WERI-Rb-1 (cell line): ENCODE measurements at regions not wholly inside any gene's neighbourhood (a gene's known extent, or its start where the extent isn't known, plus 50 kb on each side); places are given as distances from the start of the nearest gene placed in this dataset.

Experiments
- DNase-seq: peaks from one replicate; pipeline ENCODE4 v3.0.0-alpha.2; 2020
- H3K27ac ChIP-seq: fragments of 250-450 bp; sonication (Bioruptor Pico); 2 replicates; pipeline ENCODE4 v1.5.1; 2020; ENCODE audit warnings: mild to moderate bottlenecking, moderate library complexity
- H3K27me3 ChIP-seq: fragments of 250-450 bp; sonication (Bioruptor Pico); 2 replicates; pipeline ENCODE4 v1.5.1; 2021; ENCODE audit warnings: mild to moderate bottlenecking, low read depth, moderate library complexity; ENCODE audit not compliant: insufficient read depth, severe bottlenecking
- H3K36me3 ChIP-seq: fragments of 250-450 bp; sonication (Bioruptor Pico); 2 replicates; pipeline ENCODE4 v1.5.1; 2020; ENCODE audit warnings: mild to moderate bottlenecking, moderate library complexity
- H3K4me3 ChIP-seq: 2 replicates; pipeline ENCODE4 v1.5.1; 2011; ENCODE audit warnings: low read depth, mild to moderate bottlenecking, control low read depth, low read length
- H3K9me3 ChIP-seq: fragments of 250-450 bp; sonication (Bioruptor Pico); 2 replicates; pipeline ENCODE4 v1.5.1; 2021; ENCODE audit warnings: mild to moderate bottlenecking, moderate library complexity; ENCODE audit not compliant: severe bottlenecking
- TF ChIP-seq, protein P1 (sequence below): IDR thresholded peaks from 2 replicates; pipeline ENCODE4 v1.5.1; 2011; ENCODE audit warnings: low read depth, mild to moderate bottlenecking, control low read depth, inconsistent platforms, low read length

DNA sequence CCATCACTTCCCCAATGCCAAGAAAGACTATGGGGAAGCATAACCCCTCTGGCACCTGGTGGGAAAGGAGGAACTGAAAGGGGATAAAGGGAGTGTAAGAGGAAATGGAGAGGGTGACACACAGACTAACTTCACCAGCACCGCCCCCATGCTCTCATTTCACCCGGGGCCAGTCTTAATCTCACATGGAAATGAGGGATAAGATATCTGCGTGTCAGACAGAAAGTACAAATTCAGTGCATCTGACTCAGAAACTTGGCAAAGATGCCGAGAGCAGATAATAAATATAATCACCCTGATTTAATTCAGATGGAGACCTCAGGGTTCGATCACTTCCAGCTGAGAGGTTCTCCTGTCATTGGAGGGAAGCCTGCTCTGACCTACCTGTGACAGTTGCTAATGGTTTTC is 191.6 kb downstream of the DUSP6 start:
- Histone ChIP-seq H3K27ac (no peak overlapping the region), H3K9me3 (no peaks in the 10 kb centered on the region), H3K4me3 (no peak overlapping the region), H3K27me3 (no peaks in the 10 kb centered on the region), H3K36me3 (no peaks in the 10 kb centered on the region)
- no peak for DNase-seq
- TF ChIP-seq, protein P1, sequence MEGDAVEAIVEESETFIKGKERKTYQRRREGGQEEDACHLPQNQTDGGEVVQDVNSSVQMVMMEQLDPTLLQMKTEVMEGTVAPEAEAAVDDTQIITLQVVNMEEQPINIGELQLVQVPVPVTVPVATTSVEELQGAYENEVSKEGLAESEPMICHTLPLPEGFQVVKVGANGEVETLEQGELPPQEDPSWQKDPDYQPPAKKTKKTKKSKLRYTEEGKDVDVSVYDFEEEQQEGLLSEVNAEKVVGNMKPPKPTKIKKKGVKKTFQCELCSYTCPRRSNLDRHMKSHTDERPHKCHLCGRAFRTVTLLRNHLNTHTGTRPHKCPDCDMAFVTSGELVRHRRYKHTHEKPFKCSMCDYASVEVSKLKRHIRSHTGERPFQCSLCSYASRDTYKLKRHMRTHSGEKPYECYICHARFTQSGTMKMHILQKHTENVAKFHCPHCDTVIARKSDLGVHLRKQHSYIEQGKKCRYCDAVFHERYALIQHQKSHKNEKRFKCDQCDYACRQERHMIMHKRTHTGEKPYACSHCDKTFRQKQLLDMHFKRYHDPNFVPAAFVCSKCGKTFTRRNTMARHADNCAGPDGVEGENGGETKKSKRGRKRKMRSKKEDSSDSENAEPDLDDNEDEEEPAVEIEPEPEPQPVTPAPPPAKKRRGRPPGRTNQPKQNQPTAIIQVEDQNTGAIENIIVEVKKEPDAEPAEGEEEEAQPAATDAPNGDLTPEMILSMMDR: no peak

DNA sequence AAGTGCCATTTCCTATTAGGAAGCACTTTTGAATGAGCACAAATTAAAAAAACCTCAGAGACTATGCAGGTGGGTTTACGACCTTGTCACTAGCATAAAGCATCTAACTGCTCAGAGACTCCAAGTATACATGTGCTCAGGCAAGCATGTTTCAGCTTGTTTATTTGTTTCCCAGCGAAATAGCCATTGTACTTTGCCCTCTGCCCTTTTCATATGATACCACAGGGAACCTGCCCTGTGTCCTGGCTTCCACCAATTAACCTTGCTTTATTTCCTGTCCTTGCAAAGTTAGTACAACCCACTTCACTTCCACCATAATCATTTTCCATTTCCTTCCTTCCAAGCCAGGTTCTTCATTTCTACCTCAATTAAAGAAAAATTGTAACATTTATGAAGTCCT is 194.9 kb downstream of the DUSP6 start:
- Histone ChIP-seq H3K36me3 (no peaks in the 10 kb centered on the region), H3K27me3 (no peaks in the 10 kb centered on the region), H3K9me3 (no peaks in the 10 kb centered on the region), H3K27ac (no peak overlapping the region), H3K4me3 (no peak overlapping the region)
- TF ChIP-seq, protein P1: no peak
- DNase-seq: no peak

DNA sequence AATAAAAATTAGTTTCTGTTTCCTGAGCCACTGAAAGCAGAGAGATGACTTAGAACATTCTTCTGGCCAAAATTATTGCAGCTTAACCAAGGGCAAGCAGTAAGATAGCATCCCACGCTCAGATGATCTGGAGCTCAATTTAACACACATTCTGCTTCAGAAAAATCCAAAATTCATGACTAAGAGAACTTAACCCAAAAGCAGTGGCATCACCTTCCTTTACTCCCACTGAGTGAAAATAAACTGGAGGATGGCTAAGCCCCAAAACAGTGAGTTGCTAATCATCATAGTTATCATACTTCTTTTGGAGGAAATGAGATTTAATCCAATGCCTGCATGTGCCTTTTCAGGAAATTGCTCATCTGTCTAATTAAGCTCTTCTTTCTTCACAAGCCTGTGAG is 195.4 kb downstream of the DUSP6 start:
- DNase-seq: no peak
- H3K27me3 ChIP-seq: no peaks in the 10 kb centered on the region
- TF ChIP-seq, protein P1: no peak
- no peak overlapping the region for H3K27ac ChIP-seq
- H3K9me3 ChIP-seq: no peaks in the 10 kb centered on the region
- no peaks in the 10 kb centered on the region for H3K36me3 ChIP-seq
- no peak overlapping the region for H3K4me3 ChIP-seq

DNA sequence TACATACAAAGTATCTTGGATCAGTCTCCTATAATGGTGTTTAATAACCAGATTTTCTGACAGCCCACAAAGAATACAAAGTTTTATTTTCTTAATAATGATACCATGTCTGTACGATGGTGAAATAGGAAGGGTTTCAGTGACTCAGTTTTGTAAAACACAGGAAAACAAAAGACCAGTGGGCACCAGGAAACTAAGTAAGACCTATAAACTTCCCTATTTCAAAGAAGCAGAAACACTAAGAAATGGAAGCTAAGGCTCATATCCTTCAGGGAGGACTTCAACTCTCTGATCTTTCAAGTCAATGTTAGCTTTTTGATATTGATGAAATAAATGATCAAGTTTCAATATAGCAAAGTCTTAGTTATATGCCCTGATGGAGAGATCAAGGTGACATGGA is 196.0 kb downstream of the DUSP6 start:
- no peaks in the 10 kb centered on the region for H3K9me3 ChIP-seq
- H3K4me3 ChIP-seq: no peak overlapping the region
- DNase-seq: no peak
- H3K36me3 ChIP-seq: no peaks in the 10 kb centered on the region
- H3K27ac ChIP-seq: no peak overlapping the region
- H3K27me3 ChIP-seq: no peaks in the 10 kb centered on the region
- TF ChIP-seq, protein P1: no peak

DNA sequence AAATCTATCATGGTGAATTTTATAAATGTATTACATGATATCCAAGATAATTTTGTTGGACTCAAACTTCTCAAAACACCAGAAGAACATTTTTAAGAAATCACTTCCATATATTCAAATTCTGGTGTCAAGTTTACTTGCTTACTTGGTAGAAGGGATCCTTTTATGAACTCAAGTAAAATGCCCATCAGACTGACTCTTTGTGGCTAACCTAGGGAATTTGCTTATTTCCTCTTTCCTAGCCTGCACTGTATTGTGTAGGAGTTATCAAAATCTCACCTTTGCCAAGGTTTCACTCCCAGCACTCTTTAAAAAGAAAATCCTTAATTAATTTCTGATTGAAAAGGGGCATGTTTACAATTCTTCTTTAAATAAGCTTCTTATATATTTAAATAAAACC is 196.5 kb downstream of the DUSP6 start:
- no peaks in the 10 kb centered on the region for H3K36me3 ChIP-seq
- TF ChIP-seq, protein P1: no peak
- no peak overlapping the region for H3K4me3 ChIP-seq
- H3K27me3 ChIP-seq: no peaks in the 10 kb centered on the region
- H3K27ac ChIP-seq: no peak overlapping the region
- DNase-seq: no peak
- H3K9me3 ChIP-seq: no peaks in the 10 kb centered on the region

DNA sequence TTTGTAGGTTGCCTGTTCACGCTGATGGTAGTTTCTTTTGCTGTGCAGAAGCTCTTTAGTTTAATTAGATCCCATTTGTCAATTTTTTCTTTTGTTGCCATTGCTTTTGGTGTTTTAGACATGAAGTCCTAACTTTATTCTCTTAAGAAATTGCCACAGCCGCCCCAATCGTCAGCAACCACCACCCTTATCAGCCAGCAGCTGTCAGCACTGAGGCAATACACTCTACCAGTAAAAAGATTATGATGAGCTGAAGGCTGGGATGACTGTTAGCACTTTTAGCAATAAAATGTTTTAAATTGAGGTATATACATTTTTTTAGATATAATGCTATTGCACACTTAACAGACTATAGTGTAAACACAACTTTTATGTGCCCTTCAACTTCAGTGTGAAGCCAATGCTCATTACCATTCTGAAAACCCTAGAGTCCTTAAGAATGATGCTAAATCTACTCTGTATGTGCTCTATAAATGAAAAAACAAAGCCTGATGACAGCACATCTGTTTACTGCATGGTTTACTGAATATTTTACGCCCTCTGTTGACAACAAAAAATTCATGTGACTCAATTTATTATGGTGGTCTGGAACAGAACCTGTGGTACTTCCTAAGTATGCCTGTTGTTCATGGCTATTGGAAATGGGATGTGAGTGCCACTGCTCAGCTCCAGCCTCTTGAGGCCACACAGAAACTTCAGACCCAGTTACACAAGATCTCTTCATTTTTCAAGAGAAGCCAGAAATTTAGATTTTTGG is 197.4 kb downstream of the DUSP6 start:
- H3K9me3 ChIP-seq: no peaks in the 10 kb centered on the region
- H3K27me3 ChIP-seq: no peaks in the 10 kb centered on the region
- no peaks in the 10 kb centered on the region for H3K36me3 ChIP-seq
- TF ChIP-seq, protein P1: no peak
- no peak for DNase-seq
- no peak overlapping the region for H3K27ac ChIP-seq
- no peak overlapping the region for H3K4me3 ChIP-seq
